Hepatocyte (in vitro differentiated cells): ENCODE measurements at regions not wholly inside any gene's neighbourhood (a gene's known extent, or its start where the extent isn't known, plus 50 kb on each side); places are given as distances from the start of the nearest gene placed in this dataset.

ENCODE experiments used
- DNase-seq: peaks from one replicate; pipeline ENCODE4 v3.0.0-alpha.2; 2016; ENCODE audit warnings: low spot score
- H2AFZ ChIP-seq: fragments of 200-600 bp; sonication (generic); 2 replicates; pipeline ENCODE4 v1.6.0; 2016; ENCODE audit warnings: antibody characterized with exemption, mild to moderate bottlenecking
- H3K27ac ChIP-seq: fragments of 200-600 bp; sonication (generic); 2 replicates; pipeline ENCODE4 v1.5.1; 2016; ENCODE audit warnings: mild to moderate bottlenecking
- H3K27me3 ChIP-seq: fragments of 200-600 bp; sonication (generic); 2 replicates; pipeline ENCODE4 v1.6.1; 2016
- H3K36me3 ChIP-seq: fragments of 200-600 bp; sonication (generic); replicated peaks from 2 replicates; pipeline ENCODE4 v1.5.1; 2016; ENCODE audit warnings: low read depth; ENCODE audit not compliant: insufficient read depth
- H3K4me1 ChIP-seq: fragments of 200-600 bp; sonication (generic); 2 replicates; pipeline ENCODE4 v1.5.1; 2016; ENCODE audit warnings: mild to moderate bottlenecking, moderate library complexity; ENCODE audit not compliant: insufficient read depth
- H3K4me2 ChIP-seq: fragments of 200-600 bp; sonication (generic); 2 replicates; pipeline ENCODE4 v1.6.0; 2016
- H3K4me3 ChIP-seq: fragments of 200-600 bp; sonication (generic); 2 replicates; pipeline ENCODE4 v1.5.1; 2016; ENCODE audit warnings: mild to moderate bottlenecking
- H3K79me2 ChIP-seq: fragments of 200-600 bp; sonication (generic); 2 replicates; pipeline ENCODE4 v1.6.0; 2017; ENCODE audit warnings: mild to moderate bottlenecking
- H3K9me2 ChIP-seq: fragments of 200-600 bp; sonication (generic); replicated peaks from 2 replicates; pipeline ENCODE4 v1.6.0; 2017; ENCODE audit warnings: mild to moderate bottlenecking; ENCODE audit not compliant: insufficient read depth
- H3K9me3 ChIP-seq: fragments of 200-600 bp; sonication (generic); 2 replicates; pipeline ENCODE4 v1.5.1; 2016; ENCODE audit warnings: low read depth, mild to moderate bottlenecking
- H4K20me1 ChIP-seq: fragments of 200-600 bp; sonication (generic); 2 replicates; pipeline ENCODE4 v1.6.0; 2016; ENCODE audit warnings: mild to moderate bottlenecking; ENCODE audit not compliant: insufficient read depth, poor library complexity, severe bottlenecking
- EZH2 ChIP-seq: fragments of 200-600 bp; sonication (generic); IDR thresholded peaks from 2 replicates; pipeline ENCODE4 v1.6.1; 2016; ENCODE audit warnings: antibody characterized with exemption, mild to moderate bottlenecking, borderline replicate concordance
- EZH2phosphoT487 ChIP-seq: fragments of 200-600 bp; sonication (generic); IDR thresholded peaks from one replicate; pipeline ENCODE4 v1.6.1; 2018; ENCODE audit warnings: antibody characterized with exemption, mild to moderate bottlenecking, low read depth, moderate library complexity; ENCODE audit not compliant: unreplicated experiment, severe bottlenecking
- WGBS: methylation state at CpG from one replicate; pipeline ENCODE4 v1.1.6; 2016; ENCODE audit warnings: low lambda C conversion rate; ENCODE audit errors: missing lambda C conversion rate; 5-methylcytosine and 5-hydroxymethylcytosine counted together
- TF ChIP-seq, protein P1 (sequence below): fragments of 200-600 bp; sonication (generic); IDR thresholded peaks from 2 replicates; pipeline ENCODE4 v1.5.1; 2016; ENCODE audit warnings: antibody characterized with exemption, mild to moderate bottlenecking; ENCODE audit not compliant: poor library complexity

DNA sequence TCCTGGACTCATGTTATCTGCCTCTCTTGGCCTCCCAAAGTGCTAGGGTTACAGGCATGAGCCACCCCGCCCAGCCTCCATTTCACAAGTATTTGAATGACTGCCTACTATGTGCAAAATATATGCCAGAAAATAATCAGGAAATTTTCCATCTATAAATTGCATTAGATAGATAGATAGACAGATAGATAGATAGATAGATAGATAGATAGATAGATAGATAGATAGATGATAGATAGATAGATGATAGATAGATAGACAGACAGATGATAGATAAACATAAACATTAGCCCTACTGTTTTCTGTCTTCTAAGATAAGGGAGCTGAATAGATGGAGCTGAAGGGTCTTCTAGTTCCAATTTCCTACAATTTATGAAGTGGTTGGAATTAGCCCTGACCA is 87.4 kb upstream of the TRIM2 start:
- H3K4me1 ChIP-seq = no peaks in the 10 kb centered on the region
- H4K20me1 ChIP-seq = no peaks in the 10 kb centered on the region
- H3K27ac ChIP-seq = no peak overlapping the region
- H2AFZ ChIP-seq = no peak overlapping the region
- no peaks in the 10 kb centered on the region for H3K36me3 ChIP-seq
- H3K9me2 ChIP-seq = no peaks in the 10 kb centered on the region
- TF ChIP-seq EZH2phosphoT487 (no peak), EZH2 (no peak)
- TF ChIP-seq, protein P1, sequence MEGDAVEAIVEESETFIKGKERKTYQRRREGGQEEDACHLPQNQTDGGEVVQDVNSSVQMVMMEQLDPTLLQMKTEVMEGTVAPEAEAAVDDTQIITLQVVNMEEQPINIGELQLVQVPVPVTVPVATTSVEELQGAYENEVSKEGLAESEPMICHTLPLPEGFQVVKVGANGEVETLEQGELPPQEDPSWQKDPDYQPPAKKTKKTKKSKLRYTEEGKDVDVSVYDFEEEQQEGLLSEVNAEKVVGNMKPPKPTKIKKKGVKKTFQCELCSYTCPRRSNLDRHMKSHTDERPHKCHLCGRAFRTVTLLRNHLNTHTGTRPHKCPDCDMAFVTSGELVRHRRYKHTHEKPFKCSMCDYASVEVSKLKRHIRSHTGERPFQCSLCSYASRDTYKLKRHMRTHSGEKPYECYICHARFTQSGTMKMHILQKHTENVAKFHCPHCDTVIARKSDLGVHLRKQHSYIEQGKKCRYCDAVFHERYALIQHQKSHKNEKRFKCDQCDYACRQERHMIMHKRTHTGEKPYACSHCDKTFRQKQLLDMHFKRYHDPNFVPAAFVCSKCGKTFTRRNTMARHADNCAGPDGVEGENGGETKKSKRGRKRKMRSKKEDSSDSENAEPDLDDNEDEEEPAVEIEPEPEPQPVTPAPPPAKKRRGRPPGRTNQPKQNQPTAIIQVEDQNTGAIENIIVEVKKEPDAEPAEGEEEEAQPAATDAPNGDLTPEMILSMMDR = no peak
- H3K79me2 ChIP-seq = no peaks in the 10 kb centered on the region
- H3K4me2 ChIP-seq = no peak overlapping the region
- H3K9me3 ChIP-seq = no peaks in the 10 kb centered on the region
- no peaks in the 10 kb centered on the region for H3K27me3 ChIP-seq
- no peak for DNase-seq
- no peak overlapping the region for H3K4me3 ChIP-seq
- WGBS = 78% methylated on average over 1 of the region's 1 CpG

DNA sequence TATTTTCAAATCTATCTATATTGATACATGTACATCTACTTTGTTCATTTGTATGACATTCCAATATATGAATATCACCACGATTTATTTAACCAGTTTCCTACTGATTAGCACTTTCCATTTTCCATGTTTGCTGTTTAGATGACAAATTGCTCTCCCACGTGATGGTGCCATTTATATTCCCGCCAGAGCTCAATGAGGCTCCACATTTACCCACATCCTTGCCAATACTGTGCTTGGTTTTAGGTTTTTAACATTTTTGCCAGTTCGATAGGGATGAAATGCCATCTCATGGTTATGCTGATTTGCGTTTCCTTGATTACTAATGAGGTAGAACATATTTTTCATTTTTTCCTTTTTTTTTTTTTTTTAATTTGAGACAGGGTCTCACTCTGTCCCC is 86.7 kb upstream of the TRIM2 start:
- no peak for TF ChIP-seq EZH2
- TF ChIP-seq EZH2phosphoT487 = no peak
- TF ChIP-seq, protein P1 = no peak
- WGBS = 83% methylated on average over 5 of the region's 5 CpGs

DNA sequence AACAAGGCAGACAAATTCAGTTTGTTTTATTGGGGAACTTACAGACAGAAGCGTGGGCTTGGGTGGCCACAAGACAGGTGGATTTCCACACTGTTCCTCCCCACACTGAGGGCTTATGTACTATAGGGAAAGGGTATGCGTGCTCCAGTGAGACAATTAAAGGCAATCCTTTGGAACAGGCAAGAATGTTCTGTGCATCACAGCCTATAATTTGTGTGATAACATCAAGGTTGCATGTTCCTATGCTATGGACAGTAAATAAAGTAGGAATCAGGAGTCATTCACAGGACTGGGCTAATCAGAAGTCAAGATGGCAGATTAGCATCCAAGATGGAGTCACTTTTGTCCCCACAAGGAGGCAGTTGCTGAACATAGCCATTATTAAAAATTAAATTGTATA is 84.6 kb upstream of the TRIM2 start:
- no peaks in the 10 kb centered on the region for H4K20me1 ChIP-seq
- TF ChIP-seq, protein P1 = no peak
- no peak for TF ChIP-seq EZH2
- no peak for TF ChIP-seq EZH2phosphoT487
- H3K4me3 ChIP-seq = no peak overlapping the region
- H3K79me2 ChIP-seq = no peaks in the 10 kb centered on the region
- H3K27ac ChIP-seq = no peak overlapping the region
- WGBS = 73% methylated on average over 2 of the region's 2 CpGs
- no peak overlapping the region for H3K4me2 ChIP-seq
- no peak for DNase-seq
- H3K36me3 ChIP-seq = no peaks in the 10 kb centered on the region
- H3K9me2 ChIP-seq = no peaks in the 10 kb centered on the region
- no peaks in the 10 kb centered on the region for H3K4me1 ChIP-seq
- no peaks in the 10 kb centered on the region for H3K9me3 ChIP-seq
- H3K27me3 ChIP-seq = no peaks in the 10 kb centered on the region
- no peak overlapping the region for H2AFZ ChIP-seq

More for the DNA sequence above, 86.7 kb upstream of the TRIM2 start:
- H3K4me1 ChIP-seq = no peaks in the 10 kb centered on the region
- DNase-seq = no peak
- no peak overlapping the region for H2AFZ ChIP-seq
- no peaks in the 10 kb centered on the region for H3K27me3 ChIP-seq
- H3K4me2 ChIP-seq = no peak overlapping the region
- no peaks in the 10 kb centered on the region for H4K20me1 ChIP-seq
- H3K79me2 ChIP-seq = no peaks in the 10 kb centered on the region
- no peak overlapping the region for H3K27ac ChIP-seq
- no peaks in the 10 kb centered on the region for H3K36me3 ChIP-seq
- no peaks in the 10 kb centered on the region for H3K9me3 ChIP-seq
- no peak overlapping the region for H3K4me3 ChIP-seq
- no peaks in the 10 kb centered on the region for H3K9me2 ChIP-seq

DNA sequence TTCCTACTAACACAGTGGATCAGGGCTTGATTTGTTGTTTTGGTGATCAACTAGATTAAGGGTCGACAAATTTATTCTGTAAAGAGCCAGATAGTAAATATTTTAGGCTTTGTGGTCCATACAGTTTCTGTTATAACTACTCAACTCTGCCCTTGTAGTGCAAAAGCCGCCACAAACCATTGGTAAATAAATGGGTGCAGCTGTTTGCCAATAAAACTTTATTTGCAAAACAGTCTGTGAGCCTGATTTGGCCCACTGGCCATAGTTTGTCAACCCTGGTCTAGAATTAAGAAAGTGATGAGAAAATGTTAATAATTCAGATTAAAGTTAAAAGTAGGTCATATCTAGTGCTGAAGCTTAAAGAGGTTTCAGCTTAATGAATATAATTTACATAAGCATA is 84.0 kb upstream of the TRIM2 start:
- Histone ChIP-seq H3K36me3 (no peaks in the 10 kb centered on the region), H2AFZ (no peak overlapping the region), H3K27me3 (no peaks in the 10 kb centered on the region), H3K9me3 (no peaks in the 10 kb centered on the region), H4K20me1 (no peaks in the 10 kb centered on the region), H3K9me2 (no peaks in the 10 kb centered on the region), H3K27ac (no peak overlapping the region), H3K4me1 (no peaks in the 10 kb centered on the region), H3K4me3 (no peak overlapping the region), H3K4me2 (no peak overlapping the region), H3K79me2 (no peaks in the 10 kb centered on the region)
- TF ChIP-seq EZH2 (no peak), EZH2phosphoT487 (no peak)
- TF ChIP-seq, protein P1 = no peak
- no peak for DNase-seq
- WGBS = 97% methylated on average over 2 of the region's 2 CpGs
